ENCODE measurements at regions not wholly inside any gene's neighbourhood (a gene's known extent, or its start where the extent isn't known, plus 50 kb on each side); places are given as distances from the start of the nearest gene placed in this dataset.

GRCh38 chr1:109844609-109845008 is 66.0 kb upstream of the CSF1 start:
- TF ChIP-seq, protein P1, sequence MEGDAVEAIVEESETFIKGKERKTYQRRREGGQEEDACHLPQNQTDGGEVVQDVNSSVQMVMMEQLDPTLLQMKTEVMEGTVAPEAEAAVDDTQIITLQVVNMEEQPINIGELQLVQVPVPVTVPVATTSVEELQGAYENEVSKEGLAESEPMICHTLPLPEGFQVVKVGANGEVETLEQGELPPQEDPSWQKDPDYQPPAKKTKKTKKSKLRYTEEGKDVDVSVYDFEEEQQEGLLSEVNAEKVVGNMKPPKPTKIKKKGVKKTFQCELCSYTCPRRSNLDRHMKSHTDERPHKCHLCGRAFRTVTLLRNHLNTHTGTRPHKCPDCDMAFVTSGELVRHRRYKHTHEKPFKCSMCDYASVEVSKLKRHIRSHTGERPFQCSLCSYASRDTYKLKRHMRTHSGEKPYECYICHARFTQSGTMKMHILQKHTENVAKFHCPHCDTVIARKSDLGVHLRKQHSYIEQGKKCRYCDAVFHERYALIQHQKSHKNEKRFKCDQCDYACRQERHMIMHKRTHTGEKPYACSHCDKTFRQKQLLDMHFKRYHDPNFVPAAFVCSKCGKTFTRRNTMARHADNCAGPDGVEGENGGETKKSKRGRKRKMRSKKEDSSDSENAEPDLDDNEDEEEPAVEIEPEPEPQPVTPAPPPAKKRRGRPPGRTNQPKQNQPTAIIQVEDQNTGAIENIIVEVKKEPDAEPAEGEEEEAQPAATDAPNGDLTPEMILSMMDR (conservative IDR thresholded peaks at IDR 0.05; ENCODE audit: low read length): no peak
- TF ChIP-seq EZH2phosphoT487 (IDR thresholded peaks at IDR 0.05; ENCODE audit: borderline replicate concordance, low read depth, low read length): no peak

Measured in OCI-LY7 (cell line).